ENCODE measurements at regions not wholly inside any gene's neighbourhood (a gene's known extent, or its start where the extent isn't known, plus 50 kb on each side); places are given as distances from the start of the nearest gene placed in this dataset.
"Not testable (repeated sequence)": the region's sequence is repeated elsewhere in the genome, so short reads cannot be mapped to it uniquely, and the experiment has no call there.

DNA sequence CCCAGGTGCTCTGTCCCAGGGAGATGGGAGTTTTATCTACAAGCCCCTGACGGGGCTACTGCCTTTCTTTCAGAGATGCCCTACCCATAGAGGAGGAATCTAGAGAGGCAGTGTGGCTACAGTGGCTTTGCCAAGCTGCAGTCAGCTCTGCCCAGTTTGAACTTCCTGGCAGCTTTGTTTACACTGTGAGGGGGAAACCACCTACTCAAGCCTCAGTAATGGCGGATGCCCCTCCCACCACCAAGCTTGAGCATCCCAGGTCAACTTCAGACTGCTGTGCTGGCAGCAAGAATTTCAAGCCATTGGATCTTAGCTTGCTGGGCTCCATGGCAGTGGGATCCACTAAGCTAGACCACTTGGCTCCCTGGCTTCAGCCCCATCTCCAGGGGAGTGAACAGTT, 53.1 kb upstream of the TMEM252 start:
- DNase-seq, result not testable (repeated sequence)

GRCh38 chr9:68595868-68596267, 55.2 kb upstream of the TMEM252 start:
- DNase-seq, result no peak

GRCh38 chr9:68597362-68597997, 56.8 kb upstream of the TMEM252 start:
- DNase-seq, result no peak

DNA sequence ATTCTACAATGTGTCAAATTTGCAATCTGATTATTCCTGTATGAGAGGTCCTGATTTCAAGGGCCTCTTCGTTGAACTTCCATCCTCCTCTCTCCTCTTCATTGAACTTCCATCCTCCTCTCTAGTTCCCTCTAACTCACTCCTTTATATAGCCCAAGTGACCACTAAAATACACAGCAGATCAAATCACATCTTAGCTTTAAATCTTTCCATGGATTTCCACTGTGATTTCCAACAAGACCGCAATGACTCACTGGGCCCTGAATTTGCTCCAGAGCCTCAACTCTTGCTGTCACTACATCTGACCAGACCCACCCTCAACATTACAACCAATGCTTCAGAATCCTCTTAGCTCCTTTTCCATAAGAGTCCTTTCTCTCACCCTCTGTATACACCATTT, 59.1 kb upstream of the TMEM252 start:
- DNase-seq, result no peak

- no peak for DNase-seq
Observed at GRCh38 chr9:68601081-68601480, 60.4 kb upstream of the TMEM252 start.

DNA sequence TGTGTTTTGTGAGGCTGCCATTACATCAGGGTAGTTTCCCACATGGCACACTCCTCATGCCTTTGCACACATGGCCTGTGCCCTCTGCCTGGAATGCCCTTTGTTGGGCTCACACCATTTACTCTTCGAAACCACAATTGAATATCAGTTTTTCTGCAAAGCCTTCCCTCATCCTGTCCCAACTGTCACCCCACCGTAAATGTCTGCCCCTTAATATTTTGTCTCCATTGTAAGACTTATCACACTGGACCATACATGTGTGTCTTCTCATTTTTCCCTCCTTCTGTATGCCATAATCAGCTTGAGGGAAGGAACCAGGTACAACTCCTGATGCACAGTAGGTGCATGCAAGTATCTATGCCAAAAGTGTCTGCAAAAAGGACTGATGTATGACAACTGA, 62.7 kb upstream of the TMEM252 start:
- no peak for DNase-seq

GRCh38 chr9:68608763-68609162, 68.1 kb upstream of the TMEM252 start:
- no peak for DNase-seq

- peak; percentile 57 for DNase-seq
Observed at GRCh38 chr9:68609901-68610415, 69.3 kb upstream of the TMEM252 start.

GRCh38 chr9:68614121-68614520, 73.4 kb upstream of the TMEM252 start:
- DNase-seq, result no peak

- not testable (repeated sequence) for DNase-seq
Observed at GRCh38 chr9:68617011-68617410, 76.3 kb upstream of the TMEM252 start.

DNA sequence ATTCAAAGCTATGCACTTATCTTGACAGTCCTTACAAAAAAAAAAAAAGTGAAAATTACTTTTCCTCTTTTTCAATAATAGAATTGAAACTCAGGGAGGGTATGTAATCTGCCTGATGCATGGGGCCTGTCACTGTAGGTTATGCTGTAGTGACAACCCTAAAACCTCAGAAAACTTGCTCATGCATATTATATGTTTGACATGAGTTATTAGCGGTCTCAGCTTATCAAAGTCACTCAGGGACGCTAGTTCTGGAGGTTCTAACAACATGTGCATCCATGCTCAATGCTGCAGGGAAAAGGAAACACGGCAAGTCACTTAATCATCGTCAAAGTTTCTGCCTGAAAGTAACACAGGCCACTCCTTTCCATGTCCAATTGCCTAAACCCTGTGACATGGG, 78.4 kb upstream of the TMEM252 start:
- DNase-seq, result no peak

DNA sequence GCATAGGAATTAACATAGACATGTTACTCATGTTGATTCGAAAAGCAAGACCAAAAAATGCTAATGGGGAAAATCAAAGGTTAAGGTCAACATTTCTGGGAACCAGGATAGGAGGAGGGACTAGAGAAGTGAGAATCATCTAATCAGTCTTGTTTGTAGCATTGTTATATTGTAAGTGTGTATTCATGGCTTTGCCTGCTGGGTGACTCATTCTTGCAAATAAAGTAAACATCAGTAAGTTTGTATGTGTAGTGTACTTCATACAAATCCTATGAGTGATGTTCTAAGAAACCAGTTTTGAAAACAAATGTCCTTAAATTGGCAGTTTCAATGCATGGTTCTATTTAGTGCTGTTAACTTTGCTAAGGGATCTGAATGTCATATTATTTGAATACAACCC, 79.0 kb upstream of the TMEM252 start:
- no peak for DNase-seq

- DNase-seq, result no peak
Observed at GRCh38 chr9:68625559-68625958, 79.5 kb upstream of the PIP5K1B start.

- DNase-seq, result no peak
Observed at GRCh38 chr9:68626526-68626925, 78.5 kb upstream of the PIP5K1B start.

DNA sequence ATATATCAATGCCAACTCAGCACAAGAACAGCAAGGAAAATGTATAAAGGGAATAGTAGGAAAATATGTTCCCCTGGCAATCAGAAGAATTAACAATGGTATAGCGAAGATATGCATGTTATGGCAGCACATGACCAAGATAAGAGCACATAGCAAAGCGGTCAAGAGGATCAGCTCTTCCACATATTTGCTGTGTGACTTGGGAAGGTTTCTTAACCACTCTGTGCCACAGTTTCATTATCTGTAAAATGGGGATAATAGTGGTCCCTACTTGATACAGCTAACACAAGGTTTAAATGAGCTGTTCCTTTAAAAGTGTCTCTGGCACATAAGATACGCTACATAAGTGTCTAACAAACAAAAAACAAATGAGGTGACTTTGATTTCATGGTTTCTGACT, 77.9 kb upstream of the PIP5K1B start:
- DNase-seq, result no peak

DNA sequence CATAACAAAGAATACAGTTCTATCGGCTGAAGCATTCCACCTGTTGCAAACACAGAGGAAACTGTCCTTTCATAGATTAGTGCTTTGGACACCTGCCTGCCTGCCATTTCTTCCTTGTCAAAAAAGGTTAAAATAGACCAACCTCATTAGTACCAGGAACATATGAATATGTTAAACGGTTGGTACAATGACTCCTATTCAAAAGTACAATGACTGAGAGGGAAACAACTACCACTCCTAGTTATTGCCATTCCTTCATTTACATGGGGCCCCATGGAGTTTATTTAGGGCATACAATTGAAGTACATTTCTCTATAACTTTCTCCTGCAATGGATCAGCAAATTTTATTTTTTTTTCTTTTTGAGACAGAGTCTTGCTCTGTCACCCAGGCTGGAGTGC, 77.4 kb upstream of the PIP5K1B start:
- DNase-seq, result no peak

DNA sequence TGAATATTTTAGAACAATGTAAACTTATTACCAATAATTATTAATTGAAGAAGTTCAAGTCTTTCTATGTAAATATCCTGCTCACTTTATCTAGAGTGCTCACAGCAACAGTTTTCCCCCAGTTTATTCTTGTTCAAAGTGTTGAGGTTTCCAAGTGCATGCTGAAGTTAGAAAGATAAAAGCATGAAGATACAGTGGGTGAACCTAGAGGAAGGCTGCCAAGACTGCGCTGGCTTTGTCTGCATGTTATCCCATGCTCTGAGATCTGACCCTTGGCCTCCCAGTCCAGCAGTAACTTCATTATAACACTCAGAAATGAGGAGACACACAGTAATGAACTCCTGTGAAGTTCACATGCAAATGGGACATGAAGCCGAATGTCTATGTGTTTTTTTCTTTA, 76.0 kb upstream of the PIP5K1B start:
- DNase-seq, result no peak

DNA sequence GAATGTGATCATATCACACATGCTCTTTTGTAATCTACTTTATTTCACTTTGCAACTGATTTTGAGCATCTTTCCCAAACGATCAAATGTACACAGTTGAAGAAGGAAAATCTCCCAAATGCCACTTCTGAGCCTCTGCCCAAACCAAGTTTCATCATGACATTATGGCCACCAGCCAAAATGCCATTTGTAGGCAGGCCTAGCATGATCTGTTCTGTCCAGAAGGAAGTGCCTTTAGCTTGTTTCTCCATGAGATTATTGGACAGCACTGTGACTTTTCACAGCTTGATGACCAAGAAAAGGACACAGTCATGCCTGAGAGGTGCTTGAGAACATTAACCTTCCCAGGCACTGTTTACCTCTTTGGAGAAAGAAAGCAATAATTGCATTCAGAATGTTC, 73.2 kb upstream of the PIP5K1B start:
- DNase-seq, result no peak

GRCh38 chr9:68637020-68637419, 68.0 kb upstream of the PIP5K1B start:
- DNase-seq, result no peak

- not testable (repeated sequence) for DNase-seq
Observed at GRCh38 chr9:68639261-68639660, 65.8 kb upstream of the PIP5K1B start.

GRCh38 chr9:68640421-68641089, 64.5 kb upstream of the PIP5K1B start:
- no peak for DNase-seq

DNA sequence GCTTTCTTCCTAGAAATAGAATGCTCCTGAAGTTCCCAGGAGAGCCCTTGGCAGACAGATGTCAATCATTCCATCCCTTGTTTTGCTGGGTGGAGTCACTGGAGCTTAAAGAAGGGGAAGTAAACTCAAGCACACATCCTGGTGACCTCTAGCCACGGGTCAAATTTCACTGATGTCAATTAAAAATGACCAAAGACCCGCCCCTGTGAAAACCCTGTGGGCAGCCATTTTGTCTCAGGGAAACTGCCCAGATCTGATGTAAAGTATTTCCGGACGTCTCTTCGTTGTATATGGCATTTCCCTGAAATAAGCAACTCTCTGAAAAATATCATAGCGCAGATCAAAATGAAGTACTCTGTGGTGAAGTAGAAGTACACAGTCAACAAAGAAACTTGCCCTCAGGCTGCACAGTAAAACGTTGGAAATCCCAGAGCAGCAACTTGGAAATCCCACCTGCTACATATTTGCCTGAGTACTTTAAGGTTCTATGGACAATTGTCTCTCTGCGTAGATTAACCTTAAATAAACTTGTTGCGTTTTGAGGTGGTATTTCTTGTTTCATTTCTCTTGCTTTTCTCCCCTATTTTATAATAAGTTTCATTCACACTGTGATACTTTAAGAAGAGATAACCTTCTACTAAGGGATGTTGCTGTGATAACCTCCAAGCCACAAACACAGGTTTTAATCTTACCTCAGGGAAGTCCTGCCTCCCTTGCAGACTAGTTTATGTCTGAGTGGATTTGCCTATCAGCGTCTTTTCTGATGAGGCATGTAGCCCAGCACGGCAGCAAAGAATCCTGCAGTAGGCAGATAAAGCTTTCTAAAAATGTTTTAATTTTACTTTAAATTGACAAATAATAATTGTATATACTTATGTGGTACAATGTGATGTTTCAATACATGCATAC, 60.9 kb upstream of the PIP5K1B start:
- DNase-seq, result no peak

DNA sequence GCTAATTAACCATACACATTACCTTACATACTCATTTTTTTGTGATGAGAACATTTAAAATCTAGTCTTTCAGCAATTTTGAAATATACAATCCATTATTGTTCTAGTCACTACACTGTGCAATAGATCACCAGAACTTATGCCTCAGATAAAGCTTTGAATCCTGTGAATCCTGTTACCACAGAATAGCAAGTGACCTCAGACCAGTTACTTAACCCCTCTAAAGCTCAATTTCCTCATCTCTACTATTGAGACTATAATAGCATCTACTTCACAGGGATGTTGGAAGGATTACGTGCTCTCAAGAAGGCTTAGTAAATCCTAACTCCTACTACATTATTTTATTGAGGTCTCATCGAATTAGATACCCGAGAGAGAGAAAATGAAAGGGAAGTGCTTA, 60.2 kb upstream of the PIP5K1B start:
- no peak for DNase-seq
